Upper lobe of left lung (tissue), 4 donors: ENCODE measurements at regions not wholly inside any gene's neighbourhood (a gene's known extent, or its start where the extent isn't known, plus 50 kb on each side); places are given as distances from the start of the nearest gene placed in this dataset.

Experiments
- EP300 ChIP-seq, 4 donors: sonication (generic); formaldehyde crosslinking; IDR thresholded peaks; one replicate each; pipeline ENCODE4 v1.5.1; 2017; ENCODE audit warnings: antibody characterized with exemption in 4 of 4, control low read depth in 2 of 4
- POLR2AphosphoS5 ChIP-seq, 2 donors: sonication (generic); formaldehyde crosslinking; IDR thresholded peaks; one replicate each; pipeline ENCODE4 v1.5.1; 2017; ENCODE audit warnings: antibody characterized with exemption in 2 of 2
- TF ChIP-seq, protein P1 (sequence below), 6 experiments: fragments of 450-650 bp in 4 of 6; fragments of 200-600 bp in 2 of 6; sonication (generic) in 2 of 6; IDR thresholded peaks; one replicate each; pipeline ENCODE4 v1.5.1; 2016 to 2019; ENCODE audit warnings: antibody characterized with exemption in 6 of 6

DNA sequence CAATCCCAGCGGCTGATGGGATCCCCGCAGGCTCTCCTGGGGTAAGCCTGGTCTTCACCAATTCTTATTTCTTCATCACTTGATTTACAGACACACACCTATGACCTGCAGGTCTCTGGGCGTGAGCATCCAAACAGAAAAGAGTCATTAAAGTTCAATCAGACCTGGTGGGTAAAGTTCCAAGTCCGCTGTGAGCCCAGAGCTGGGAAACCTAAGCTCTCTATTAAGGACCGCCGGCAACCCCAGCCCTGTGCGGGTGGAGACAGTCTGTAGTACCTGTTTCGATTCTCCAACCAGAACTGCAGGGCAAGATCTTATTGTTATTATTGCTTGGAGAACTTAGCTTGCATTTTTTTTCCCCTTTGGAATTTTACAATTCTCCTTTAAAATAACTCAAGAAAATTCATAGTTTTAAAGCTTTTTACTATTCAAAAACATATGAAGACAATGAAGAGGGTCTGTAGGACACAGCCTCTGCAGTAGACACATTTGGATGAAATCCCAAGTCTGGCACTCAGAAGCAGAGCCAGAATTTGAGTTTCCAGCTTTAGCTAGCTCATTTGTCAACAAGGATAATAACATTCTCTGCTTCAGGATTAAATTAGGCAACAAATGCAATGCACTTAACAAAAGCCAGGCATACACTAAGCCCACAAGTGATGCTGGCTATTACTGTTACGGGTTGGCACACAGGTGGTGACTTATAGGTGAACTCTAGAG is 376.4 kb downstream of the INSIG2 start:
- TF ChIP-seq, protein P1, sequence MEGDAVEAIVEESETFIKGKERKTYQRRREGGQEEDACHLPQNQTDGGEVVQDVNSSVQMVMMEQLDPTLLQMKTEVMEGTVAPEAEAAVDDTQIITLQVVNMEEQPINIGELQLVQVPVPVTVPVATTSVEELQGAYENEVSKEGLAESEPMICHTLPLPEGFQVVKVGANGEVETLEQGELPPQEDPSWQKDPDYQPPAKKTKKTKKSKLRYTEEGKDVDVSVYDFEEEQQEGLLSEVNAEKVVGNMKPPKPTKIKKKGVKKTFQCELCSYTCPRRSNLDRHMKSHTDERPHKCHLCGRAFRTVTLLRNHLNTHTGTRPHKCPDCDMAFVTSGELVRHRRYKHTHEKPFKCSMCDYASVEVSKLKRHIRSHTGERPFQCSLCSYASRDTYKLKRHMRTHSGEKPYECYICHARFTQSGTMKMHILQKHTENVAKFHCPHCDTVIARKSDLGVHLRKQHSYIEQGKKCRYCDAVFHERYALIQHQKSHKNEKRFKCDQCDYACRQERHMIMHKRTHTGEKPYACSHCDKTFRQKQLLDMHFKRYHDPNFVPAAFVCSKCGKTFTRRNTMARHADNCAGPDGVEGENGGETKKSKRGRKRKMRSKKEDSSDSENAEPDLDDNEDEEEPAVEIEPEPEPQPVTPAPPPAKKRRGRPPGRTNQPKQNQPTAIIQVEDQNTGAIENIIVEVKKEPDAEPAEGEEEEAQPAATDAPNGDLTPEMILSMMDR (IDR thresholded peaks at IDR 0.05): no peak
- TF ChIP-seq POLR2AphosphoS5 (IDR thresholded peaks at IDR 0.05): no peak
- no peak for TF ChIP-seq EP300 (IDR thresholded peaks at IDR 0.05)
